Left lung (tissue), 4 donors: ENCODE measurements at regions not wholly inside any gene's neighbourhood (a gene's known extent, or its start where the extent isn't known, plus 50 kb on each side); places are given as distances from the start of the nearest gene placed in this dataset.
A peak's percentile ranks its signal among the peaks of the same experiment; 100 is the strongest.
"Not testable (repeated sequence)": the region's sequence is repeated elsewhere in the genome, so short reads cannot be mapped to it uniquely, and the experiment has no call there.

Source experiments
- ATAC-seq: fragments of 200-7000 bp; cut with Tn5 transposase; one replicate; pipeline ENCODE4 v1.9.1; 2020; ENCODE audit warnings: moderate library complexity
- DNase-seq, 4 donors: peaks; one replicate each; pipeline ENCODE4 v3.0.0-alpha.2; 2013 to 2020
- H3K27ac ChIP-seq, 2 donors: fragments of 200-600 bp; sonication (generic) in 1 of 2; one replicate each; pipeline versions ENCODE4 v1.5.0 to v1.8.0; 2020 to 2021
- H3K27me3 ChIP-seq, 2 donors: fragments of 200-600 bp; sonication (generic) in 1 of 2; one replicate each; pipeline versions ENCODE4 v1.5.0 to v1.8.0; 2020 to 2021
- H3K36me3 ChIP-seq, 2 donors: fragments of 200-600 bp; sonication (generic) in 1 of 2; one replicate each; pipeline versions ENCODE4 v1.5.0 to v1.8.0; 2020 to 2021
- H3K4me1 ChIP-seq, 2 donors: fragments of 200-600 bp; one replicate each; pipeline ENCODE4 v1.8.0; 2021
- H3K4me3 ChIP-seq, 2 donors: fragments of 200-600 bp; sonication (generic) in 1 of 2; one replicate each; pipeline versions ENCODE4 v1.5.0 to v1.8.0; 2020 to 2021; ENCODE audit warnings: mild to moderate bottlenecking in 1 of 2
- H3K9me3 ChIP-seq, 2 donors: fragments of 200-600 bp; sonication (generic) in 1 of 2; one replicate each; pipeline versions ENCODE4 v1.5.0 to v1.8.0; 2020 to 2021
- CTCF ChIP-seq, 2 donors: fragments of 200-600 bp; sonication (generic) in 1 of 2; IDR thresholded peaks; one replicate each; pipeline versions ENCODE4 v1.5.0 to v1.8.0; 2021; ENCODE audit warnings: antibody characterized with exemption in 2 of 2
- intact Hi-C, 2 donors: fragments of 100-400 bp; cut with DNase I; formaldehyde crosslinking; loops; one replicate each; pipeline versions ENCODE4 v1.11.2 to v1.14.2; 2022
- donor health status: DM: no; HTN: yes; CAD: no.
- donor health status: DM: no; HTN: no; CAD: no.

- H3K27ac ChIP-seq: no peak overlapping the region
- ATAC-seq (no peak), DNase-seq (no peak)
- H3K36me3 ChIP-seq: no peaks in the 10 kb centered on the region
- TF ChIP-seq CTCF (IDR thresholded peaks at IDR 0.05): no peak
- H3K9me3 ChIP-seq: peaks cover 0 to 10% of the 10 kb centered on the region in 2 donors
- intact Hi-C loops: no loop called here
- no peaks in the 10 kb centered on the region for H3K4me1 ChIP-seq
- H3K4me3 ChIP-seq: no peak overlapping the region
- H3K27me3 ChIP-seq: peaks cover 0 to 4% of the 10 kb centered on the region in 2 donors
These were observed 159.7 kb downstream of the USP31 start for GRCh38 chr16:22989598-22989997.

- H3K4me3 ChIP-seq: no peak overlapping the region
- TF ChIP-seq CTCF (IDR thresholded peaks at IDR 0.05): no peak
- intact Hi-C loops: no loop called here
- H3K27me3 ChIP-seq: no peaks in the 10 kb centered on the region
- no peak overlapping the region for H3K27ac ChIP-seq
- H3K36me3 ChIP-seq: no peaks in the 10 kb centered on the region
- DNase-seq (no peak), ATAC-seq (no peak)
- H3K4me1 ChIP-seq: no peaks in the 10 kb centered on the region
- H3K9me3 ChIP-seq: peaks cover 0 to 36% of the 10 kb centered on the region in 2 donors
These were observed 165.6 kb downstream of the USP31 start for GRCh38 chr16:22983614-22984013.

- intact Hi-C loops, H3K36me3 ChIP-seq, H3K4me1 ChIP-seq, H3K27ac ChIP-seq, ATAC-seq, DNase-seq, H3K4me3 ChIP-seq: not testable (repeated sequence)
- peaks cover 0 to 13% of the 10 kb centered on the region in 2 donors for H3K27me3 ChIP-seq
- H3K9me3 ChIP-seq: peaks cover 0 to 35% of the 10 kb centered on the region in 2 donors
These were observed 166.6 kb downstream of the HS3ST2 start for GRCh38 chr16:22980514-22980913.

- DNase-seq (no peak), ATAC-seq (no peak)
- Histone ChIP-seq H3K4me3 (no peak overlapping the region), H3K9me3 (peaks cover 0 to 20% of the 10 kb centered on the region in 2 donors), H3K27me3 (peaks cover 0 to 13% of the 10 kb centered on the region in 2 donors), H3K4me1 (no peaks in the 10 kb centered on the region), H3K27ac (no peak overlapping the region), H3K36me3 (no peaks in the 10 kb centered on the region)
- TF ChIP-seq CTCF (IDR thresholded peaks at IDR 0.05): no peak
- intact Hi-C loops: no loop called here
These were observed 165.1 kb downstream of the HS3ST2 start for GRCh38 chr16:22979038-22979437.

- intact Hi-C loops: no loop called here
- Histone ChIP-seq H3K9me3 (peaks cover 0 to 3% of the 10 kb centered on the region in 2 donors), H3K4me1 (no peaks in the 10 kb centered on the region), H3K36me3 (no peaks in the 10 kb centered on the region), H3K27me3 (peaks cover 0 to 13% of the 10 kb centered on the region in 2 donors), H3K4me3 (no peak overlapping the region), H3K27ac (no peak overlapping the region)
- TF ChIP-seq CTCF (IDR thresholded peaks at IDR 0.05): peak; percentile 12 to 19
- ATAC-seq (no peak), DNase-seq (no peak)
These were observed 163.3 kb downstream of the HS3ST2 start for GRCh38 chr16:22977294-22977697.

GRCh38 chr16:22973522-22973921, 159.6 kb downstream of the HS3ST2 start:
- Histone ChIP-seq H3K36me3 (no peaks in the 10 kb centered on the region), H3K27ac (no peak overlapping the region), H3K9me3 (no peaks in the 10 kb centered on the region), H3K27me3 (peaks cover 0 to 13% of the 10 kb centered on the region in 2 donors), H3K4me1 (no peaks in the 10 kb centered on the region), H3K4me3 (no peak overlapping the region)
- intact Hi-C loops: no loop called here
- no peak for ATAC-seq
- TF ChIP-seq CTCF (IDR thresholded peaks at IDR 0.05): no peak
- no peak for DNase-seq
